IgD-negative memory B cell (primary cell): ENCODE measurements at regions not wholly inside any gene's neighbourhood (a gene's known extent, or its start where the extent isn't known, plus 50 kb on each side); places are given as distances from the start of the nearest gene placed in this dataset.

ENCODE experiments used
- H3K27ac Mint-ChIP-seq, 3 donors: one replicate each; pipeline ENCODE4 v1.8.0; 2020 to 2022; ENCODE audit warnings: mild to moderate bottlenecking in 3 of 3, mixed read lengths in 3 of 3, moderate library complexity in 1 of 3
- H3K27me3 Mint-ChIP-seq: one replicate; pipeline ENCODE4 v1.8.0; 2021; ENCODE audit warnings: mixed read lengths
- H3K36me3 Mint-ChIP-seq: one replicate; pipeline ENCODE4 v1.8.0; 2020; ENCODE audit warnings: mild to moderate bottlenecking, mixed read lengths
- H3K4me1 Mint-ChIP-seq, 3 donors: one replicate each; pipeline ENCODE4 v1.8.0; 2020 to 2022; ENCODE audit warnings: mixed read lengths in 3 of 3, mild to moderate bottlenecking in 1 of 3
- H3K4me3 Mint-ChIP-seq, 4 donors: one replicate each; pipeline ENCODE4 v1.8.0; 2020 to 2022; ENCODE audit warnings: mild to moderate bottlenecking in 4 of 4, mixed read lengths in 4 of 4, moderate library complexity in 3 of 4
- H3K9me3 Mint-ChIP-seq, 3 donors: one replicate each; pipeline ENCODE4 v1.8.0; 2020 to 2021; ENCODE audit warnings: mixed read lengths in 3 of 3, mild to moderate bottlenecking in 1 of 3

- Mint-ChIP-seq H3K27ac (peak overlapping the region in 2 of 3 donors; percentile 92 to 96), H3K4me3 (peak overlapping the region in 1 of 4 donors; percentile 59), H3K4me1 (peaks cover 36 to 82% (median 57%) of the 10 kb centered on the region in 3 donors), H3K27me3 (no peaks in the 10 kb centered on the region), H3K9me3 (no peaks in the 10 kb centered on the region), H3K36me3 (no peaks in the 10 kb centered on the region)
Measured at GRCh38 chr6:37550191-37550831, 50.6 kb upstream of the CCDC167 start.

GRCh38 chr6:37549558-37549957, 49.9 kb upstream of the CCDC167 start:
- Mint-ChIP-seq H3K27ac (peak overlapping the region; percentile 31 to 96 (median 92)), H3K4me1 (peaks cover 39 to 82% (median 57%) of the 10 kb centered on the region in 3 donors), H3K36me3 (no peaks in the 10 kb centered on the region), H3K9me3 (no peaks in the 10 kb centered on the region), H3K4me3 (peak overlapping the region; percentile 20 to 85 (median 47)), H3K27me3 (no peaks in the 10 kb centered on the region)
